Astrocyte (in vitro differentiated cells and primary cell): ENCODE measurements at regions not wholly inside any gene's neighbourhood (a gene's known extent, or its start where the extent isn't known, plus 50 kb on each side); places are given as distances from the start of the nearest gene placed in this dataset.

Experiments used
- DNase-seq: peaks from one replicate; pipeline ENCODE4 v3.0.0-alpha.2; 2010; ENCODE audit warnings: low read depth
- FAIRE-seq: peaks from 2 replicates; lab custom pipeline; 2011; peaks lifted over from hg19 to GRCh38; lab: Jason Lieb, UNC
- H2AFZ ChIP-seq: 2 replicates; pipeline ENCODE4 v1.6.0; 2012; ENCODE audit warnings: low read depth, low read length, inconsistent platforms
- H3K27ac ChIP-seq: 2 replicates; pipeline ENCODE4 v1.5.1; 2011; ENCODE audit warnings: low read depth, low read length, inconsistent platforms
- H3K27me3 ChIP-seq: 2 replicates; pipeline ENCODE4 v1.6.0; 2011; ENCODE audit warnings: low read length, inconsistent platforms; ENCODE audit not compliant: insufficient read depth
- H3K36me3 ChIP-seq: 2 replicates; pipeline ENCODE4 v1.5.1; 2011; ENCODE audit warnings: low read length, inconsistent platforms; ENCODE audit not compliant: insufficient read depth
- H3K4me1 ChIP-seq: 2 replicates; pipeline ENCODE4 v1.5.1; 2011; ENCODE audit warnings: low read length, inconsistent platforms; ENCODE audit not compliant: insufficient read depth
- H3K4me2 ChIP-seq: 2 replicates; pipeline ENCODE4 v1.6.0; 2012; ENCODE audit warnings: low read length, inconsistent platforms
- H3K4me3 ChIP-seq: 2 replicates; pipeline ENCODE4 v1.5.1; 2011; ENCODE audit warnings: low read depth, mild to moderate bottlenecking, low read length, inconsistent platforms; ENCODE audit not compliant: insufficient read depth
- H3K79me2 ChIP-seq: 2 replicates; pipeline ENCODE4 v1.6.0; 2012; ENCODE audit warnings: mild to moderate bottlenecking, low read length, inconsistent platforms; ENCODE audit not compliant: insufficient read depth
- H3K9ac ChIP-seq: 2 replicates; pipeline ENCODE4 v1.6.0; 2012; ENCODE audit warnings: mild to moderate bottlenecking, low read length, inconsistent platforms
- H3K9me3 ChIP-seq: 2 replicates; pipeline ENCODE4 v1.5.1; 2012; ENCODE audit warnings: low read depth, mild to moderate bottlenecking, low read length, inconsistent platforms; ENCODE audit not compliant: insufficient read depth
- H4K20me1 ChIP-seq: 2 replicates; pipeline ENCODE4 v1.6.0; 2012; ENCODE audit warnings: low read length, inconsistent platforms; ENCODE audit not compliant: insufficient read depth
- H3K27ac Mint-ChIP-seq: one replicate; pipeline ENCODE4 v1.8.0; 2021; ENCODE audit warnings: mild to moderate bottlenecking, mixed read lengths; ENCODE audit not compliant: unreplicated experiment
- H3K27me3 Mint-ChIP-seq: one replicate; pipeline ENCODE4 v1.8.0; 2021; ENCODE audit warnings: low read depth, mixed read lengths; ENCODE audit not compliant: unreplicated experiment
- H3K36me3 Mint-ChIP-seq: one replicate; pipeline ENCODE4 v1.8.0; 2021; ENCODE audit warnings: low read depth, mixed read lengths; ENCODE audit not compliant: unreplicated experiment
- H3K4me1 Mint-ChIP-seq: one replicate; pipeline ENCODE4 v1.8.0; 2021; ENCODE audit warnings: low read depth, mixed read lengths; ENCODE audit not compliant: unreplicated experiment
- H3K4me3 Mint-ChIP-seq: one replicate; pipeline ENCODE4 v1.8.0; 2021; ENCODE audit warnings: mild to moderate bottlenecking, moderate library complexity, mixed read lengths; ENCODE audit not compliant: unreplicated experiment
- H3K9me3 Mint-ChIP-seq: one replicate; pipeline ENCODE4 v1.8.0; 2021; ENCODE audit warnings: mild to moderate bottlenecking, mixed read lengths; ENCODE audit not compliant: unreplicated experiment
- EZH2 ChIP-seq: IDR thresholded peaks from 2 replicates; pipeline ENCODE4 v1.6.1; 2012; ENCODE audit warnings: mild to moderate bottlenecking, low read length, inconsistent platforms; ENCODE audit not compliant: insufficient read depth
- TF ChIP-seq, protein P1 (sequence below): IDR thresholded peaks from 2 replicates; pipeline ENCODE4 v1.5.1; 2011; ENCODE audit warnings: low read depth, mild to moderate bottlenecking, inconsistent platforms, low read length, moderate library complexity; ENCODE audit not compliant: insufficient read depth

DNA sequence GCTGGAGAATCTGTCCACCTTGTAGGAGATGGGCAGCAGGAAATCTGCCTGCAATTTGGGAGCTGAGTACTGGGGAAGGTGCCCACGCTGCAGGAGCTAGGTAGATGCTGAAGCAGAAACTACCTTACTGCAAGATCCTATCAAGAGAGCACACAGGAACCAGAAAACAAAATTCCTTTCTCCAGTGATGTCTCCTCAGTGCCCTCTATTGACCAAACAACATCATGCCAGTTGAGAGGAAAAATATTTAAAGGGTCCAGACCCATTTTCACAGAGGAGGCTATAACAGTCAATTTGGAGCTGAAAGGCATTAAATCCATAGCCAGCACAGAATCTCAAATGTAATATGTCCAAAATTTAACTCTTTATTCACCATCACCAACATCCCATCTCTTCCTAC lies 406.8 kb downstream of the SLITRK2 start:
- Histone ChIP-seq H3K4me1 (no peaks in the 10 kb centered on the region), H4K20me1 (no peaks in the 10 kb centered on the region), H3K9ac (no peak overlapping the region), H2AFZ (no peak overlapping the region), H3K27me3 (no peaks in the 10 kb centered on the region), H3K9me3 (no peaks in the 10 kb centered on the region), H3K4me3 (no peak overlapping the region), H3K4me2 (no peak overlapping the region), H3K36me3 (no peaks in the 10 kb centered on the region), H3K27ac (no peak overlapping the region), H3K79me2 (no peaks in the 10 kb centered on the region)
- H3K27ac Mint-ChIP-seq = no peak overlapping the region
- DNase-seq (no peak), FAIRE-seq (peak; percentile 80)
- H3K4me3 Mint-ChIP-seq = no peak overlapping the region
- H3K36me3 Mint-ChIP-seq = no peaks in the 10 kb centered on the region
- no peaks in the 10 kb centered on the region for H3K4me1 Mint-ChIP-seq
- TF ChIP-seq EZH2 = no peak
- TF ChIP-seq, protein P1, sequence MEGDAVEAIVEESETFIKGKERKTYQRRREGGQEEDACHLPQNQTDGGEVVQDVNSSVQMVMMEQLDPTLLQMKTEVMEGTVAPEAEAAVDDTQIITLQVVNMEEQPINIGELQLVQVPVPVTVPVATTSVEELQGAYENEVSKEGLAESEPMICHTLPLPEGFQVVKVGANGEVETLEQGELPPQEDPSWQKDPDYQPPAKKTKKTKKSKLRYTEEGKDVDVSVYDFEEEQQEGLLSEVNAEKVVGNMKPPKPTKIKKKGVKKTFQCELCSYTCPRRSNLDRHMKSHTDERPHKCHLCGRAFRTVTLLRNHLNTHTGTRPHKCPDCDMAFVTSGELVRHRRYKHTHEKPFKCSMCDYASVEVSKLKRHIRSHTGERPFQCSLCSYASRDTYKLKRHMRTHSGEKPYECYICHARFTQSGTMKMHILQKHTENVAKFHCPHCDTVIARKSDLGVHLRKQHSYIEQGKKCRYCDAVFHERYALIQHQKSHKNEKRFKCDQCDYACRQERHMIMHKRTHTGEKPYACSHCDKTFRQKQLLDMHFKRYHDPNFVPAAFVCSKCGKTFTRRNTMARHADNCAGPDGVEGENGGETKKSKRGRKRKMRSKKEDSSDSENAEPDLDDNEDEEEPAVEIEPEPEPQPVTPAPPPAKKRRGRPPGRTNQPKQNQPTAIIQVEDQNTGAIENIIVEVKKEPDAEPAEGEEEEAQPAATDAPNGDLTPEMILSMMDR = no peak
- peaks cover 2% of the 10 kb centered on the region for H3K9me3 Mint-ChIP-seq
- H3K27me3 Mint-ChIP-seq = no peaks in the 10 kb centered on the region

- H3K79me2 ChIP-seq = no peaks in the 10 kb centered on the region
- DNase-seq (no peak), FAIRE-seq (no peak)
- H3K4me1 ChIP-seq = no peaks in the 10 kb centered on the region
- TF ChIP-seq, protein P1 = no peak
- TF ChIP-seq EZH2 = no peak
- Mint-ChIP-seq H3K36me3 (no peaks in the 10 kb centered on the region), H3K4me1 (no peaks in the 10 kb centered on the region), H3K27me3 (no peaks in the 10 kb centered on the region), H3K9me3 (no peaks in the 10 kb centered on the region), H3K27ac (no peak overlapping the region), H3K4me3 (no peak overlapping the region)
- H3K9ac ChIP-seq = no peak overlapping the region
- no peaks in the 10 kb centered on the region for H4K20me1 ChIP-seq
- H3K36me3 ChIP-seq = no peaks in the 10 kb centered on the region
- H3K4me3 ChIP-seq = no peak overlapping the region
- H3K27me3 ChIP-seq = no peaks in the 10 kb centered on the region
- H3K4me2 ChIP-seq = no peak overlapping the region
- no peak overlapping the region for H2AFZ ChIP-seq
- no peak overlapping the region for H3K27ac ChIP-seq
- H3K9me3 ChIP-seq = no peaks in the 10 kb centered on the region
These were observed 420.5 kb downstream of the SLITRK2 start for GRCh38 chrX:146238173-146238572.

GRCh38 chrX:146241902-146242301 lies 424.3 kb downstream of the SLITRK2 start:
- Histone ChIP-seq H3K4me1 (no peaks in the 10 kb centered on the region), H3K4me2 (no peak overlapping the region), H3K9me3 (no peaks in the 10 kb centered on the region), H2AFZ (no peak overlapping the region), H3K4me3 (no peak overlapping the region), H3K79me2 (no peaks in the 10 kb centered on the region), H3K9ac (no peak overlapping the region), H3K36me3 (no peaks in the 10 kb centered on the region), H3K27ac (no peak overlapping the region), H4K20me1 (no peaks in the 10 kb centered on the region), H3K27me3 (no peaks in the 10 kb centered on the region)
- no peak overlapping the region for H3K27ac Mint-ChIP-seq
- TF ChIP-seq, protein P1 = no peak
- TF ChIP-seq EZH2 = no peak
- H3K36me3 Mint-ChIP-seq = no peaks in the 10 kb centered on the region
- no peaks in the 10 kb centered on the region for H3K27me3 Mint-ChIP-seq
- no peaks in the 10 kb centered on the region for H3K9me3 Mint-ChIP-seq
- DNase-seq = no peak
- FAIRE-seq = no peak
- no peak overlapping the region for H3K4me3 Mint-ChIP-seq
- H3K4me1 Mint-ChIP-seq = no peaks in the 10 kb centered on the region
